A673 (cell line): ENCODE measurements at regions not wholly inside any gene's neighbourhood (a gene's known extent, or its start where the extent isn't known, plus 50 kb on each side); places are given as distances from the start of the nearest gene placed in this dataset.

Experiments used
- EZH2 ChIP-seq: fragments of 200-600 bp; sonication (generic); IDR thresholded peaks from 2 replicates; pipeline ENCODE4 v1.6.1; 2017; ENCODE audit warnings: borderline replicate concordance, low read depth, mild to moderate bottlenecking, mixed read lengths, antibody characterized with exemption, low read length; ENCODE audit not compliant: poor library complexity, severe bottlenecking
- TF ChIP-seq, protein P1 (sequence below): fragments of 300-800, 200-600 bp; sonication (generic); conservative IDR thresholded peaks from 2 replicates; pipeline ENCODE4 v1.5.1; 2017; ENCODE audit warnings: low read depth, mild to moderate bottlenecking, antibody characterized with exemption, low read length, moderate library complexity, mixed read lengths

DNA sequence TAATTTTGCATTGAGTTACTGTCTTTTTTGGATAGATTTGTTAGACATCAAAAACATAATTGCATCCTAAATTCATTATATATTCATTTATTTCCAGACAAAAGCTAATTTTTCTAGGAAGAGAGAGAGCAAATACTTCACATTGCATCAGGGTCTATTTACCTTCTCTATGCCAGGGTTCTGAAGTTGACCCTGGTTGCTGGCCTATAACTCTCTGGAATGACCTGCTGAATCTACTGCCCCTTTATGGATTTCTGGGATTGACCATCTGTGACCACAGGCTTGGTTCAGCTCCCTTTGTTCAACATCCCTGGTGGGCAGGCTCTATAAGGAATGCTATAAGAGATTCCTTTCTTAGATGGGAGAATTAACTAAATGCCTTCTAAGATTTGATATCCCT, 414.8 kb upstream of the STXBP6 start:
- TF ChIP-seq, protein P1, sequence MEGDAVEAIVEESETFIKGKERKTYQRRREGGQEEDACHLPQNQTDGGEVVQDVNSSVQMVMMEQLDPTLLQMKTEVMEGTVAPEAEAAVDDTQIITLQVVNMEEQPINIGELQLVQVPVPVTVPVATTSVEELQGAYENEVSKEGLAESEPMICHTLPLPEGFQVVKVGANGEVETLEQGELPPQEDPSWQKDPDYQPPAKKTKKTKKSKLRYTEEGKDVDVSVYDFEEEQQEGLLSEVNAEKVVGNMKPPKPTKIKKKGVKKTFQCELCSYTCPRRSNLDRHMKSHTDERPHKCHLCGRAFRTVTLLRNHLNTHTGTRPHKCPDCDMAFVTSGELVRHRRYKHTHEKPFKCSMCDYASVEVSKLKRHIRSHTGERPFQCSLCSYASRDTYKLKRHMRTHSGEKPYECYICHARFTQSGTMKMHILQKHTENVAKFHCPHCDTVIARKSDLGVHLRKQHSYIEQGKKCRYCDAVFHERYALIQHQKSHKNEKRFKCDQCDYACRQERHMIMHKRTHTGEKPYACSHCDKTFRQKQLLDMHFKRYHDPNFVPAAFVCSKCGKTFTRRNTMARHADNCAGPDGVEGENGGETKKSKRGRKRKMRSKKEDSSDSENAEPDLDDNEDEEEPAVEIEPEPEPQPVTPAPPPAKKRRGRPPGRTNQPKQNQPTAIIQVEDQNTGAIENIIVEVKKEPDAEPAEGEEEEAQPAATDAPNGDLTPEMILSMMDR, result no peak
- no peak for TF ChIP-seq EZH2
